ENCODE measurements at regions not wholly inside any gene's neighbourhood (a gene's known extent, or its start where the extent isn't known, plus 50 kb on each side); places are given as distances from the start of the nearest gene placed in this dataset.

DNA sequence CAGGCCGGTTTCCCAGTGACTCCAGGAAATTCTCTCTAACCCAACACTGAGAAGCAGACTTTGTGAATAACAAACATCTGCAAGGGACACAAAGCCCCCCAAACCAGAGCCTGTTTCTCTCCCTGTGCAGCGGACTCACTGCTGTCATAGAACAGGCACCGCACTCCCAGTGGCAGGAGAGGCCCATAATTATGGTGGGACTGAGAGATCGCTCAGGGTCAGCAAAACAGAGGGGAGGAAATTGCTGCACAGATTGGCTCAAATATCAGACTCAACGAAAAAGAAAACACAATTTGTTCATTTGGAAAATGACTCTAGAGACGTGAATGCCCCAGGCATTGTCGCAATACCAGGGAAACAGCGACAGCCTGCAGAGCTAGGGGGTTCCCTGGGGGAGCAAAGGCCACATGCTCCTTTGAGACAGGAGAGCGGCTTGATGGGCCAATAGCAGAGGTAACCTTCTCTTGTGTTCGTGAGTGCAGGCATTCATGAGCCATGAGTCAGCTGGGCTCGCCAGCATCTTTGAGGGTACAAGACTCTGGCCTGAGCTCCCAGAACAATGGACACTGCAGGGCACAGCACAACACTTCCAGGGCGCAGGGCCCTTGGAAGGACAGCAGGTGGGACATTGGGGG is 143.3 kb upstream of the KLHL29 start:
- DNase-seq (ENCODE audit: low read depth) = no peak

DNA sequence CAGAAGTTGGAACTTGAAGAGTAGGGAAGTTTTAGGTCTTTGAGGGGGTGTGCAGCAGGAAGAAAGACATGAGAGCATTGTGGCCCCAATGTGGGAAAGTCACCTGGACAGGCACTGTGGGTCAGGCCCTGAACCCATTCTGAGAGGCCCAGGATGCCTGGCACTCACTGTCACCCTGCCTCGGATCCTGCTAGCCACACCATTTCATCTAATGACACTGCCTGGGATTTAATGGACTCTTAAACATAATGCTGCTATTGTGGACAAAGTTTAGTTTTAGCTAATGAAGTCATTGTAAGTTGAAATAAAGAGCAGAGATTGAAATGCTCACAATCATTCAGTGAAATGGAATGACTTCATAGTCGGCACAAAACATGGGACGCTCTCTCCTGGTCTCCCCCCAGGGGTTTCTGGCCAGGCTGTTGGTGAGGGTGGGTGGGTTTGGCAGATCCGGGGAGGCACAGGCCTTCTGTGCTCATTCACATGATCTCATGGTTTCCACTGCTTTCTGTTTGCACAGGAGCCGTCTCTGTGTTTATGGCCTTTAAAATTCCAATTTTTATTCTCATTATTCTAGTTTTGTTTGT is 141.8 kb upstream of the KLHL29 start:
- no peak for DNase-seq (ENCODE audit: low read depth)

- no peak for DNase-seq (ENCODE audit: low read depth)
These were observed 140.4 kb upstream of the KLHL29 start for GRCh38 chr2:23244617-23245016.

- DNase-seq (ENCODE audit: low read depth) = no peak
These were observed 137.8 kb upstream of the KLHL29 start for GRCh38 chr2:23246992-23247683.

DNA sequence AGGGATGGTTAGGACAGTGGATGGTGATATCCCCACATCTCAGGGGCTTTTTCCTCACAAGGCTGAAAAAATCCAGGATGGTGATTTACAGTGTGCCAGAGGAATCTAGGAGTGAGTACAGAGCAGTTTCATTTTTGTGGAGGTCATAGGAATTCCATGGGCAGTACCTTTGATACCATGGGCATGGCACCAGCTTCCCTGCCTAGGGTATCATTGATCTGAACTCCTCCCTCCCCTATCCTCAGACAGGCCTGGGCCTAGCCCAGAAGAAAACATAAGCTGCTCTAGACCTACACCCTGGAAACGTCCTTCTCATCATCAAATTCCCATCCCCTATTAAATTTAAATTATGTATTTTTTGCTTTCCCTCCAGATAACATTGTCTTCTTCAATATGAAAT is 136.3 kb upstream of the KLHL29 start:
- no peak for DNase-seq (ENCODE audit: low read depth)

DNA sequence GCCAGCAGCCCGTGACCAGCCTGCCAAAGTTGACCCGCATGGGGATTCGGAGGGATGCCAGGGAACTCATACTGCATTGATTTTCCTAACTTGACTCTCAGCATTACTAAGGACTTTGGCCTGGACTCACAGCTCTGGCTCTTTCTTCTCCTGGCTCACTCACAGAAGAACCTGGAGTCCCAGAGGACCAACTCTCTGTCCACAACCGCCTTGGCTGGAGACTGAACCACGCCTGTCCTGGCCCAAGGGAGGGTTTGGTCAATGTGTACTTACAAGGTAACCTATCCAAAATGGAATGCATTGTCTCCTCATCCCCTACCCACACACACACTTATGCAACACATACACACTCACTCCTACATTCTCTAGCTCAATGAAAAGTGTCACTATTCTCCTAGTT is 135.6 kb upstream of the KLHL29 start:
- DNase-seq (ENCODE audit: low read depth) = no peak

DNA sequence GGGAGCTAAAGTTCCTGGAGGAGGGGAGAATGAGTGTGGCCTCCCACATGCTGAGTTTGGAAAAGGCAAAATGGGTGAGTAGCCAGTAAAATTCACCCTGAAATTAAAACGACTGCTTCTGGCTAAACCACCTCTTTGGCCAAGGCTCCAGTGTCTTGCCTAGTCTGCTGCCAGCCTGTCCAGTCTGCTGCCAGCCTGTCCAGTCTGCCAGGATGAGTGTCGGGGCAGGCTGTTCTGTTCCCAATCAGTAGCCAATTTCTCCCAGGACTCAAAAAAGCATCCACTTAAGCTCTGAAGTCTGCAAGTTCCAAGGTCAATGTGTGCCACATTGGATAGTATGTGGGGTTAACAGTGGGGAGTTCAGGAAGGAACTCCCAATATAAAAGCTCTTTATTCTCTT is 134.6 kb upstream of the KLHL29 start:
- DNase-seq (ENCODE audit: low read depth) = no peak

DNA sequence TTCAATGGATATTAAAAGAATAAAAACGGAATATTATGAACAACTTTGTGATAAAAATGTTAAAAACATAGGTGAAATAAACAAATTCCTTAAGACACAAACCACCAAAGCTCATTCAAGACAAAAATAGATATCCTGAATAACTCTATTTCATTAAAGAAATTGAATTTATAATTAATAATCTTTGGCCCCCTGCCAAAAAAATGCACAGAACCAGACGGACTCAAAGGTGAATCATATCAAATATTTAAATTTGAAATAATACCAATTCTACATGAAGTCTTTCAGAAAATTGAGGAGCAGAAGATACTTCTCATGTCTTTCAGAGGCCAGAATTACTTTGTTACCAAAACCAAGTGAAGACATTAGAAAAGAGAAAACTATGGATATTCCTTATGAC is 128.3 kb upstream of the KLHL29 start:
- no peak for DNase-seq (ENCODE audit: low read depth)

GRCh38 chr2:23260621-23261020 is 124.4 kb upstream of the KLHL29 start:
- DNase-seq (ENCODE audit: low read depth) = no peak

DNA sequence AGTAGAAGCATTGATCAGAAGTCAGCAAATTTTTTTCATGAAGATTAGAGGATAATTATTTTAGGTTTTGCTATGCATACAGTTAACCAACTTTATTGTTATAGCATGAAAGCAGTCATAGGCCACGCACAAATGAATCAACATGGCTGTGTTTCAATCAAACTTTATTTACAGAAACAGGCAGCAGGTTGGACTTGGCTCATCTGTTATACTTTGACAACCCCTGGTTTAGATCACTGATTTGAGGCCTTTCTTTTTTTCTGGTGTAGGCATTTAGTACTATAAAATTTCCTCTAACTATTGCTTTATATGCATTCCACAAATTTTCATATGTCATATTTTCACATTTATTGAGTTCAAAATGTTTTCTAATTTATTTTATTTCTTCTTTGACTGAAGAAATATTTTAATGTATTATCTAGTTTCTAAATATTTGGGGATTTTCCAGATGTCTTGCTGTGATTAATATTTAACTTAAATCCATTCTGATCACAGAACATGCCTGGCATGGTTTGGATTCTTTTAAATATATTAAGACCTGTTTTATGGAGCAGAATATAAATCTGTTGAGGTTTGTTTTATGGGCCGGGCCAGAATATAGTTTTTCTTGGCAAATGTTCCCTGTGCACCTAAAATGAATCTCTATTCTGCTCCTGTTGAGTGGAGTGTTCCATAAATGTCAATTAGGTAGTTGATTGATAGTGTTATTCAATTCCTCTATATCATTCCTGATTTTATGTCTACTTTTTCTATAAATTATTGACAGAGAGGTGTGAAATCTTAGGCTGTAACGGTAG is 116.3 kb upstream of the KLHL29 start:
- no peak for DNase-seq (ENCODE audit: low read depth)

DNA sequence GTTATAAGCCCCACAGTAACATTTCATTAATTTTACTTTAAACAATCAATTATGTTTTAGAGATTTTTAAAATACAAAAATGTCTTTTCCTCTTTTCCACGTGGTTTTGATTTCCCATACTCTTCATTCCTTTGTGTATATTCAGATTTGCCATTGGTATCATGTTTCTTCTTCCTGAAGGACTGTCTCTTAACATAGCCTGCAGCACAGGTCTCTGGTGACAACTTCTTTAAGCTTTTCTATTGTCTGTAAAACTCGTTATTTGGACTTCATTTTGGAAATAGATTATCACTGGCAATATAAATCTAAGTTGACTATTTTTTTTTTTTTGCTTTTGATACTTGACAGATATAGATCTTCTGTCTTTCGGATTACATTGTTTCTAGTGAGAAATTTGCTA is 115.2 kb upstream of the KLHL29 start:
- no peak for DNase-seq (ENCODE audit: low read depth)

GRCh38 chr2:23270810-23271209 is 114.2 kb upstream of the KLHL29 start:
- no peak for DNase-seq (ENCODE audit: low read depth)

DNA sequence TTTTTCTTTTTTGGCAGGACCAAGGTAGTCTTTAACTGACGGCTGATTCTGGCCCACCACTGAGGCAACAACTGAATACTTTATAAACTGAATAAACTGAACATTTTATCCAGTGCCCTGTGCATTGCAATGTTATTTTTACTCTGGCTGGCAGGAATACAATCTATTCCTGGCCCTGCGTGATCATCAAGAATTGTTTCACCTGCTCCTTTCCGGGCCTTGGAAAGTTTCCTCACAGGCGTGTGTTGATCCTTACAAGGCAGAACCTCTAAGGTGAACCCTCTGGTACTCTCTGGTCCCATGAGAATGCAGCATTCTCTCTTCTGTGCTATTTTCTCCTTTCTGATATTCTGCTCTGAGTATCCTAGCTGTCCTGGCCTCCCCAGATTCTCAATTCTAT is 113.7 kb upstream of the KLHL29 start:
- no peak for DNase-seq (ENCODE audit: low read depth)

DNA sequence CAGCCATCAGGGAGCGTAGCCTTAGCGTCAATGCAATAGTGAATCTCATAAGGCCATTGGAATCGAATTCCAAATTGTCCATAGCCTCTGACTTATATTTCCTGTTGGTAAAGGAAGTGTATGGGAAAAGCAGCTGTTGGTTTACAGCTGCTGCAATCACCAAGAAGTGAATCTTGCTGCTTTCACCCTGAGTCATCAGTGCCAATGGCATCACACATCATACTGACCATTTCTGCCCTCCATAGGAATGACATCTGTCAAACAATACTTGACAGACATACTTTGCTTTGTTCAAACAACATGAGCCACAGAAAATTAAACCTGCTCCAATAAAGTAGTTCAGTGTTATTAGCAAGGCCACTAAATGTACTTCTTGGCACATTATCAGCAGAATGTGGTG is 111.2 kb upstream of the KLHL29 start:
- DNase-seq (ENCODE audit: low read depth) = no peak

DNA sequence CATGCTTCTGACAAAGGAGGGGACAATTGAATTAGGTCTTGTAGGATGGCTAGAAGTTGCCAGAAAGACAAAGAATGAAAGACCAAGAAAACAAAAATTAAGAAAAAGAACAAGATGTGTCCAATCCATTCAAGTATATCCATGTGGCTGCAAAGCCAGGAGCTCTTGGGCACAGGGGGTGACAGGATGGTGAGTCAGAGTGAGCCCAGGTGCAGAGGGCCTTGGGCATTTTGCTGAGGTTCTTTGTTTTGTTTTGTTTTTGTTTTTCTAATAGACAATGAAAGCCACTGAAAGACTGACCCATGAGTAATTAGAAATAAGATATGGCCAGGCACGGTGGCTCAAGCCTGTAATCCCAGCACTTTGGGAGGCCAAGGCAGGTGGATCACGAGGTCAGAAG is 104.6 kb upstream of the KLHL29 start:
- no peak for DNase-seq (ENCODE audit: low read depth)

DNA sequence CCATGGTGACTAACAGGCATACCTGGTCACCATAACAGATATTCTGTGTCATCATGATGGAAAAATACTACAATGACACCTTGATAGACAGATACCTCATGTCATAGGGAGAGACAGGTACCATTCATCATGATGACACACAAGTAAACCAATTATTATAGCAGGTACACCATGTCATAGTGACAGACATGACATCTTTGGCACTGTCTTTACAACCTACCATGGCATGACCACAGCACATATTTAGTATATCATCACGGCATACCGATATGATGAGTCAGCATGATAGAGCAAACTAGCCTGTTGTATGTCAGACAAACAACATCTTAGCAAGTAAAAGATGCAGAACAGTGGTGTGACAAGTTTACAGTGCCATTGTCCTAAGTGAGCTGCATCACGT is 101.3 kb upstream of the KLHL29 start:
- DNase-seq (ENCODE audit: low read depth) = no peak

- no peak for DNase-seq (ENCODE audit: low read depth)
These were observed 99.7 kb upstream of the KLHL29 start for GRCh38 chr2:23285091-23285800.

DNA sequence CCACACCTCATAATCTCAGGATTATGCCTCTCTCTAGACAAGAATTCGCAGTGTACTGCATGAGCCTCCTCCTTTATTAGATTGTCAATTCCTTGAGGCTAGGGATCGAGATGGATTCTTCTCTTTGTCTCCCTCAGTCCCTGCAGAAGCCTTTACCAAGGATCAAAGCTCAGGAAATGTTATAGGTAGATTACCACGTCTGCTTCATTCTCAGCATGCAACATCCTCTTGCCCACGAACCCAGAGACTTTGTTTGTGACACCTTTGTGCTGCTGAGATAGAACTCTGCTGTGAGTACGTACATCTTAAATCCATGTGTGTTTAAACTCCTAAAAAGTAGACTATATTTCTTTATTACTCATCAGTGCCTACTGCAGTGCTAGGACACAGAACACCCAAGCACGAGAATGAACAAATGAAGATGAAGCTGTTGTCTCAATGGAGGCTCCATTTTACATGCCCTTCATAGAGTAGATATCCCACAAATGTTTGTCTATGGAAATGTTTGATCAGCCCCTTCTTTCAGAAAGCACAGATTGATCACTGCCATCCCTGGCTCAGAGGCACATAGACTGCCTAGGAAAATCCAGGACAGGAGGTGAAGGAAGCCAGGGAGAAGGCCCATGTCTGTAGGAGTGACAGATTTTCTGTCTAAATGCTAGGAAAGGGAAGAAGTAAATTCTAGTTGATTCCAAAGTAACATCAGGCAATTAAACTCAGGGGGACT is 98.8 kb upstream of the KLHL29 start:
- DNase-seq (ENCODE audit: low read depth) = no peak

GRCh38 chr2:23286758-23287704 is 97.9 kb upstream of the KLHL29 start:
- DNase-seq (ENCODE audit: low read depth) = no peak

DNA sequence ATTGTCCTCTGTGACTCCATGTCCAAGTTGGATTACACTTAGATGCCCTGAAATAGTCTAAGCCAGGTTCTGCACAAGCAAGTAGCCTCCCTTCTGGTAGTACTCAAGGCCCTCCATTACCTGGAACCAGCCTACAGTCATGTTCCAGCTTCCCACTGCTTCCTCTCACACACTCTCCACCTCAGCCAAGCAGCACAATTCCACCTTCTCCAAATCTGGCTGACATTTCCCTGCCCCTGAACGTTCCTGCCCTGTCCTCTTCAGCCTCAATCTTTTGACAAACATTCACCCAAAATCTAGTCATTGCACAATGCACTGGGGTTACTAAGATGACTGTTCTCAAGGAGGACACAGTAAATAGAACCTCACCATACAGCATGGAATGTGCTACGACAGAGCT is 95.3 kb upstream of the KLHL29 start:
- DNase-seq (ENCODE audit: low read depth) = no peak
